ENCODE measurements at regions not wholly inside any gene's neighbourhood (a gene's known extent, or its start where the extent isn't known, plus 50 kb on each side); places are given as distances from the start of the nearest gene placed in this dataset.

- no peak for DNase-seq (ENCODE audit: low read depth)
- TF ChIP-seq CTCF (IDR thresholded peaks at IDR 0.05; ENCODE audit: insufficient read depth, low read depth, low read length): no peak
- H3K4me3 ChIP-seq (ENCODE audit: low read depth, low read length): no peak overlapping the region
Measured at GRCh38 chr3:168364967-168365366, 269.2 kb upstream of the GOLIM4 start.

- no peak for DNase-seq (ENCODE audit: low read depth)
- no peak for TF ChIP-seq CTCF (IDR thresholded peaks at IDR 0.05; ENCODE audit: insufficient read depth, low read depth, low read length)
- no peak overlapping the region for H3K4me3 ChIP-seq (ENCODE audit: low read depth, low read length)
Measured at GRCh38 chr3:168362661-168363247, 267.0 kb upstream of the GOLIM4 start.

GRCh38 chr3:168362156-168362555 is 266.4 kb upstream of the GOLIM4 start:
- TF ChIP-seq CTCF (IDR thresholded peaks at IDR 0.05; ENCODE audit: insufficient read depth, low read depth, low read length): no peak
- no peak for DNase-seq (ENCODE audit: low read depth)
- no peak overlapping the region for H3K4me3 ChIP-seq (ENCODE audit: low read depth, low read length)

GRCh38 chr3:168360993-168361392 is 265.3 kb upstream of the GOLIM4 start:
- TF ChIP-seq CTCF (IDR thresholded peaks at IDR 0.05; ENCODE audit: insufficient read depth, low read depth, low read length): no peak
- H3K4me3 ChIP-seq (ENCODE audit: low read depth, low read length): no peak overlapping the region
- no peak for DNase-seq (ENCODE audit: low read depth)

- no peak for DNase-seq (ENCODE audit: low read depth)
- H3K4me3 ChIP-seq (ENCODE audit: low read depth, low read length): no peak overlapping the region
- TF ChIP-seq CTCF (IDR thresholded peaks at IDR 0.05; ENCODE audit: insufficient read depth, low read depth, low read length): no peak
Measured at GRCh38 chr3:168342946-168343850, 247.5 kb upstream of the GOLIM4 start.

GRCh38 chr3:168341956-168342936 is 246.5 kb upstream of the GOLIM4 start:
- DNase-seq (ENCODE audit: low read depth): no peak
- no peak for TF ChIP-seq CTCF (IDR thresholded peaks at IDR 0.05; ENCODE audit: insufficient read depth, low read depth, low read length)
- H3K4me3 ChIP-seq (ENCODE audit: low read depth, low read length): no peak overlapping the region

All from fibroblast of villous mesenchyme (primary cell).